SK-N-SH (cell line): ENCODE measurements at regions not wholly inside any gene's neighbourhood (a gene's known extent, or its start where the extent isn't known, plus 50 kb on each side); places are given as distances from the start of the nearest gene placed in this dataset.

Experiments
- CTCF ChIA-PET: fragments of 300-600, 350-600 bp; formaldehyde crosslinking; extraction: SDS; loops from one replicate; lab custom pipeline; 2021; lab: Yijun Ruan, JAX
- POLR2A ChIA-PET: fragments of 350-600 bp; sonication (Branson Sonifier 250); formaldehyde crosslinking; extraction: SDS; loops from one replicate; lab custom pipeline; 2020; ENCODE audit warnings: antibody characterized with exemption, inconsistent platforms; lab: Yijun Ruan, JAX
- DNase-seq: peaks from one replicate; pipeline ENCODE4 v3.0.0; 2012
- H2AFZ ChIP-seq: fragments of 200-600 bp; sonication (generic); 2 replicates; pipeline ENCODE4 v1.8.1; 2016; ENCODE audit warnings: antibody characterized with exemption, mild to moderate bottlenecking, low read depth
- H3F3A ChIP-seq: fragments of 200-600 bp; sonication (generic); replicated peaks from 2 replicates; pipeline ENCODE3; 2016; ENCODE audit warnings: antibody characterized with exemption, mild to moderate bottlenecking; ENCODE audit not compliant: insufficient read depth
- H3K27ac ChIP-seq, 2 experiments: fragments of 200-500 bp in 1 of 2; fragments of 200-600 bp in 1 of 2; sonication (Bioruptor generic) in 1 of 2; sonication (generic), shearing (Covaris generic) in 1 of 2; 2 replicates each; pipeline versions ENCODE4 v1.5.1 to v1.6.1; 2014 to 2016; ENCODE audit warnings: low read depth in 2 of 2, inconsistent platforms in 1 of 2, low read length in 1 of 2, mild to moderate bottlenecking in 1 of 2, mixed read lengths in 1 of 2
- H3K27me3 ChIP-seq: fragments of 200-600 bp; sonication (generic), shearing (Covaris generic); 2 replicates; pipeline ENCODE4 v1.6.1; 2016; ENCODE audit warnings: mixed run types; ENCODE audit not compliant: insufficient read depth
- H3K36me3 ChIP-seq, 2 experiments: fragments of 200-500 bp in 1 of 2; fragments of 200-600 bp in 1 of 2; sonication (Bioruptor generic) in 1 of 2; sonication (generic) in 1 of 2; replicated peaks in 1 of 2; 2 replicates each; pipeline versions ENCODE3 to v1.5.1; 2014 to 2016; ENCODE audit warnings: low read length in 1 of 2, mild to moderate bottlenecking in 1 of 2; ENCODE audit not compliant: insufficient read depth in 2 of 2, control insufficient read depth in 1 of 2
- H3K4me1 ChIP-seq, 2 experiments: fragments of 200-500 bp in 1 of 2; fragments of 200-600 bp in 1 of 2; sonication (Bioruptor generic) in 1 of 2; sonication (generic), shearing (Covaris generic) in 1 of 2; 2 replicates each; pipeline versions ENCODE4 v1.5.1 to v1.6.1; 2014 to 2016; ENCODE audit warnings: low read depth in 1 of 2, low read length in 1 of 2, mixed run types in 1 of 2; ENCODE audit not compliant: insufficient read depth in 2 of 2, control insufficient read depth in 1 of 2
- H3K4me2 ChIP-seq: fragments of 200-600 bp; sonication (generic), shearing (Covaris generic); 2 replicates; pipeline ENCODE4 v1.6.1; 2017; ENCODE audit warnings: mixed run types
- H3K4me3 ChIP-seq, 2 experiments: fragments of 200-500 bp in 1 of 2; fragments of 200-600 bp in 1 of 2; sonication (Bioruptor generic) in 1 of 2; sonication (generic), shearing (Covaris generic) in 1 of 2; 2 replicates each; pipeline versions ENCODE4 v1.5.1 to v1.8.1; 2014 to 2016; ENCODE audit warnings: low read depth in 2 of 2, inconsistent platforms in 1 of 2, low read length in 1 of 2, mild to moderate bottlenecking in 1 of 2, mixed read lengths in 1 of 2, moderate library complexity in 1 of 2
- H3K79me2 ChIP-seq: fragments of 200-600 bp; sonication (generic); 2 replicates; pipeline ENCODE4 v1.8.1; 2017; ENCODE audit warnings: mild to moderate bottlenecking; ENCODE audit not compliant: insufficient read depth
- H3K9ac ChIP-seq: fragments of 200-600 bp; sonication (generic); 2 replicates; pipeline ENCODE4 v1.6.1; 2017; ENCODE audit warnings: mixed run types
- H3K9me2 ChIP-seq: fragments of 200-600 bp; sonication (generic); 2 replicates; pipeline ENCODE4 v1.6.1; 2017; ENCODE audit warnings: mixed run types
- H3K9me3 ChIP-seq: fragments of 200-600 bp; sonication (generic); 2 replicates; pipeline ENCODE4 v1.6.1; 2017; ENCODE audit warnings: mixed run types, mild to moderate bottlenecking, moderate library complexity
- H4K20me1 ChIP-seq: fragments of 200-600 bp; sonication (generic); 2 replicates; pipeline ENCODE4 v1.6.1; 2017; ENCODE audit warnings: mild to moderate bottlenecking, mixed run types; ENCODE audit not compliant: insufficient read depth
- FOSL2 ChIP-seq: IDR thresholded peaks from 2 replicates; pipeline ENCODE4 v1.4.0; 2012; ENCODE audit warnings: low read depth, mild to moderate bottlenecking, moderate library complexity, borderline replicate concordance
- GABPA ChIP-seq: IDR thresholded peaks from 2 replicates; pipeline ENCODE4 v1.4.0; 2012; ENCODE audit warnings: low read depth, mild to moderate bottlenecking
- GATA2 ChIP-seq: sonication (generic); formaldehyde crosslinking; IDR thresholded peaks from 2 replicates; pipeline ENCODE4 v1.5.0; 2020; ENCODE audit warnings: mild to moderate bottlenecking, missing genetic modification reagents
- JUND ChIP-seq: IDR thresholded peaks from 2 replicates; pipeline ENCODE4 v1.4.0; 2012
- NFIC ChIP-seq: IDR thresholded peaks from 2 replicates; pipeline ENCODE4 v1.4.0; 2012; ENCODE audit warnings: borderline replicate concordance
- RCOR1 ChIP-seq: fragments of 150-350 bp; IDR thresholded peaks from 2 replicates; pipeline ENCODE4 v1.6.1; 2017; ENCODE audit warnings: antibody characterized with exemption, low read length
- YY1 ChIP-seq: IDR thresholded peaks from 2 replicates; pipeline ENCODE4 v1.4.0; 2012; ENCODE audit warnings: low read depth, mild to moderate bottlenecking
- WGBS: methylation state at CpG from one replicate; pipeline ENCODE4 v1.1.6; 2017; ENCODE audit warnings: low lambda C conversion rate; 5-methylcytosine and 5-hydroxymethylcytosine counted together
- TF ChIP-seq, protein P1 (sequence below): IDR thresholded peaks from 2 replicates; pipeline ENCODE4 v1.4.0; 2012; ENCODE audit warnings: low read depth, borderline replicate concordance

DNA sequence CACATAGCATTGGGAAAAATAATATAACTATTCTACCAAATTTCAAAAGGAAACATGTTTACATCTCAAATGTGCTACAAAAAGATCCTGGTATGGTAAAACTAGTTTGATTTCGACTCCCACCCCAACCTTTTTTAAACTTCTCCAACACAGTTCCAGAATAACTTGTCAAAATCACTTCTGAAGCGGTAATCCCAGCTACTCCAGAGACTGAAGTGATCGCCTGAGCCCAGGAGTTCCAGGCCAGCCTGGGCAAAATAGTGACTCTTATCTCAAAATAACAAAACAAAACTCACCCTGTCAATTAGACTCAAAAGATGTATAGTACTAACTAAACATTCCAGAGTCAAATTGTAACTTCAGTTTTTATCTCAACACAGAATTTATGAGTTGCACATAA, 71.3 kb upstream of the RNF38 start:
- DNase-seq: no peak
- H3K4me3 ChIP-seq: peak overlapping the region in 1 of 2 experiments; percentile 35; a peak in 1 of 4 replicates
- H3K27ac ChIP-seq: peak overlapping the region in 1 of 2 experiments; percentile 17; a peak in 1 of 4 replicates
- H3K4me2 ChIP-seq: peak overlapping the region; percentile 73
- TF ChIP-seq JUND (no peak), RCOR1 (no peak), YY1 (no peak), GABPA (no peak)
- TF ChIP-seq, all 33 proteins: peak for 0
- H3K27me3 ChIP-seq: no peaks in the 10 kb centered on the region
- CTCF ChIA-PET: interaction anchor here (1.6 to 2.3 kb wide), 3 partner anchors 14 to 84 kb away, joined by 3 to 5 read pairs (median 3); no protein-coding TSS in a partner anchor
- WGBS: 91% methylated on average over 3 of the region's 3 CpGs
- H2AFZ ChIP-seq: no peak overlapping the region
- H3K4me1 ChIP-seq: peaks cover 0 to 6% of the 10 kb centered on the region in 2 experiments; a peak in 1 of 4 replicates
- peak overlapping the region; percentile 12; the same call in 1 of the 2 replicates for H3K9ac ChIP-seq
- POLR2A ChIA-PET: no interaction called here
- H4K20me1 ChIP-seq: peaks cover 8% of the 10 kb centered on the region
- H3K36me3 ChIP-seq: no peaks in the 10 kb centered on the region
- peaks cover 72% of the 10 kb centered on the region for H3K79me2 ChIP-seq
- no peaks in the 10 kb centered on the region for H3K9me3 ChIP-seq
- no peaks in the 10 kb centered on the region for H3K9me2 ChIP-seq
- H3F3A ChIP-seq: peaks cover 3% of the 10 kb centered on the region

GRCh38 chr9:36470643-36471290, 70.7 kb upstream of the RNF38 start:
- H3K4me3 ChIP-seq: peak overlapping the region; percentile 6 to 35; a peak in 3 of 4 replicates
- TF ChIP-seq FOSL2: 0 out of 2 replicates have a peak, but pooled peaks have one; percentile 3
- no peak for TF ChIP-seq NFIC

GRCh38 chr9:36463467-36463866, 63.4 kb upstream of the RNF38 start:
- Histone ChIP-seq H3K9ac (no peak overlapping the region), H3K36me3 (no peaks in the 10 kb centered on the region), H3K9me3 (no peaks in the 10 kb centered on the region), H4K20me1 (peaks cover 25% of the 10 kb centered on the region), H2AFZ (no peak overlapping the region), H3K4me3 (no peak overlapping the region), H3K4me1 (no peaks in the 10 kb centered on the region), H3K27me3 (no peaks in the 10 kb centered on the region), H3F3A (peaks cover 3% of the 10 kb centered on the region), H3K4me2 (no peak overlapping the region), H3K9me2 (no peaks in the 10 kb centered on the region), H3K27ac (no peak overlapping the region), H3K79me2 (peaks cover 54% of the 10 kb centered on the region)
- no peak for DNase-seq
- no peak for TF ChIP-seq GATA2
- TF ChIP-seq, protein P1, sequence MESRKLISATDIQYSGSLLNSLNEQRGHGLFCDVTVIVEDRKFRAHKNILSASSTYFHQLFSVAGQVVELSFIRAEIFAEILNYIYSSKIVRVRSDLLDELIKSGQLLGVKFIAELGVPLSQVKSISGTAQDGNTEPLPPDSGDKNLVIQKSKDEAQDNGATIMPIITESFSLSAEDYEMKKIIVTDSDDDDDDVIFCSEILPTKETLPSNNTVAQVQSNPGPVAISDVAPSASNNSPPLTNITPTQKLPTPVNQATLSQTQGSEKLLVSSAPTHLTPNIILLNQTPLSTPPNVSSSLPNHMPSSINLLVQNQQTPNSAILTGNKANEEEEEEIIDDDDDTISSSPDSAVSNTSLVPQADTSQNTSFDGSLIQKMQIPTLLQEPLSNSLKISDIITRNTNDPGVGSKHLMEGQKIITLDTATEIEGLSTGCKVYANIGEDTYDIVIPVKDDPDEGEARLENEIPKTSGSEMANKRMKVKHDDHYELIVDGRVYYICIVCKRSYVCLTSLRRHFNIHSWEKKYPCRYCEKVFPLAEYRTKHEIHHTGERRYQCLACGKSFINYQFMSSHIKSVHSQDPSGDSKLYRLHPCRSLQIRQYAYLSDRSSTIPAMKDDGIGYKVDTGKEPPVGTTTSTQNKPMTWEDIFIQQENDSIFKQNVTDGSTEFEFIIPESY: no peak
- CTCF ChIA-PET: interaction anchor here (1.0 kb wide), 1 partner anchor 13 kb away, joined by 5 read pairs; no protein-coding TSS in a partner anchor
- POLR2A ChIA-PET: no interaction called here
- 94% methylated on average over 2 of the region's 2 CpGs for WGBS

More at GRCh38 chr9:36470643-36471290, 70.7 kb upstream of the RNF38 start:
- Histone ChIP-seq H3K9ac (peak overlapping the region; percentile 12; the same call in 1 of the 2 replicates), H3F3A (peaks cover 3% of the 10 kb centered on the region), H3K36me3 (no peaks in the 10 kb centered on the region), H3K79me2 (peaks cover 68% of the 10 kb centered on the region), H3K27ac (peak overlapping the region in 1 of 2 experiments; percentile 17; a peak in 2 of 4 replicates), H3K9me2 (no peaks in the 10 kb centered on the region), H3K4me1 (peaks cover 0 to 6% of the 10 kb centered on the region in 2 experiments; a peak in 1 of 4 replicates), H3K4me2 (peak overlapping the region; percentile 73), H4K20me1 (peaks cover 8% of the 10 kb centered on the region), H3K27me3 (no peaks in the 10 kb centered on the region), H2AFZ (no peak overlapping the region), H3K9me3 (no peaks in the 10 kb centered on the region)
- 79% methylated on average over 7 of the region's 7 CpGs for WGBS
- ChIA-PET POLR2A (no interaction called here), CTCF (interaction anchor here (1.6 to 2.3 kb wide), 3 partner anchors 14 to 85 kb away, joined by 3 to 5 read pairs (median 3); no protein-coding TSS in a partner anchor)
- DNase-seq: no peak
